ENCODE measurements at regions not wholly inside any gene's neighbourhood (a gene's known extent, or its start where the extent isn't known, plus 50 kb on each side); places are given as distances from the start of the nearest gene placed in this dataset.

DNA sequence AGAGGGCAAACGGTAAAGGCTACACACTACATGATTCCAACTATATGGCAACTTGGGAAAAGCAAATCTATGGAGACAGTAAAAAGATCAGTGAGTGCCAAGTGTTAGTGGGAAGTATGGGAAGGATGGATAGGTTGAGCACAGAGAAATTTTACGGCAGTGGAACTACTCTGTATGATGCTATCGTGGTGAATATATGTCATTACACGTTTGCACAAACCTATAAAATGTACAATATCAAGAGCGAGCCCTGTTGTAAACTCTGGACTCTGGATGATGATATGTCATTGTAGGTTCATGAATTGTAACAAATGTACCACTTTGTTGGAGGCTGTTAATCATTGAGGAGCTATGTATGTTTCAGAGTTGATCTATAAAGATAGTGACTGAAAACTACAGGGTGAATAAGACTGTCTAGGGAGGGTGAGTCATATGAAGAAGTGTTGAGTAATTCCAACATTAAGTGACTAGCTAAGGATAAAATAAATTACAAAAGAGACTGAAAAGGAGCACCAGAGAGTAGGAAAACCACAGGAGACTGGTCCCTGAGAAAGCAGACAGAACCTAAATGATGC is 349.2 kb upstream of the LMO3 start:
- TF ChIP-seq, protein P1, sequence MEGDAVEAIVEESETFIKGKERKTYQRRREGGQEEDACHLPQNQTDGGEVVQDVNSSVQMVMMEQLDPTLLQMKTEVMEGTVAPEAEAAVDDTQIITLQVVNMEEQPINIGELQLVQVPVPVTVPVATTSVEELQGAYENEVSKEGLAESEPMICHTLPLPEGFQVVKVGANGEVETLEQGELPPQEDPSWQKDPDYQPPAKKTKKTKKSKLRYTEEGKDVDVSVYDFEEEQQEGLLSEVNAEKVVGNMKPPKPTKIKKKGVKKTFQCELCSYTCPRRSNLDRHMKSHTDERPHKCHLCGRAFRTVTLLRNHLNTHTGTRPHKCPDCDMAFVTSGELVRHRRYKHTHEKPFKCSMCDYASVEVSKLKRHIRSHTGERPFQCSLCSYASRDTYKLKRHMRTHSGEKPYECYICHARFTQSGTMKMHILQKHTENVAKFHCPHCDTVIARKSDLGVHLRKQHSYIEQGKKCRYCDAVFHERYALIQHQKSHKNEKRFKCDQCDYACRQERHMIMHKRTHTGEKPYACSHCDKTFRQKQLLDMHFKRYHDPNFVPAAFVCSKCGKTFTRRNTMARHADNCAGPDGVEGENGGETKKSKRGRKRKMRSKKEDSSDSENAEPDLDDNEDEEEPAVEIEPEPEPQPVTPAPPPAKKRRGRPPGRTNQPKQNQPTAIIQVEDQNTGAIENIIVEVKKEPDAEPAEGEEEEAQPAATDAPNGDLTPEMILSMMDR (IDR thresholded peaks at IDR 0.05; ENCODE audit: low read depth, low read length) = no peak
- H3K9me3 ChIP-seq (ENCODE audit: low read depth) = no peaks in the 10 kb centered on the region
- H3K27me3 ChIP-seq = no peaks in the 10 kb centered on the region
- H3K4me1 ChIP-seq (ENCODE audit: low read depth) = no peaks in the 10 kb centered on the region
- H3K4me3 ChIP-seq = no peak overlapping the region
- DNase-seq (ENCODE audit: low read depth in 1 of 2, low spot score in 1 of 2) = no peak
- H3K27ac ChIP-seq = no peak overlapping the region
- H3K36me3 ChIP-seq = no peaks in the 10 kb centered on the region

DNA sequence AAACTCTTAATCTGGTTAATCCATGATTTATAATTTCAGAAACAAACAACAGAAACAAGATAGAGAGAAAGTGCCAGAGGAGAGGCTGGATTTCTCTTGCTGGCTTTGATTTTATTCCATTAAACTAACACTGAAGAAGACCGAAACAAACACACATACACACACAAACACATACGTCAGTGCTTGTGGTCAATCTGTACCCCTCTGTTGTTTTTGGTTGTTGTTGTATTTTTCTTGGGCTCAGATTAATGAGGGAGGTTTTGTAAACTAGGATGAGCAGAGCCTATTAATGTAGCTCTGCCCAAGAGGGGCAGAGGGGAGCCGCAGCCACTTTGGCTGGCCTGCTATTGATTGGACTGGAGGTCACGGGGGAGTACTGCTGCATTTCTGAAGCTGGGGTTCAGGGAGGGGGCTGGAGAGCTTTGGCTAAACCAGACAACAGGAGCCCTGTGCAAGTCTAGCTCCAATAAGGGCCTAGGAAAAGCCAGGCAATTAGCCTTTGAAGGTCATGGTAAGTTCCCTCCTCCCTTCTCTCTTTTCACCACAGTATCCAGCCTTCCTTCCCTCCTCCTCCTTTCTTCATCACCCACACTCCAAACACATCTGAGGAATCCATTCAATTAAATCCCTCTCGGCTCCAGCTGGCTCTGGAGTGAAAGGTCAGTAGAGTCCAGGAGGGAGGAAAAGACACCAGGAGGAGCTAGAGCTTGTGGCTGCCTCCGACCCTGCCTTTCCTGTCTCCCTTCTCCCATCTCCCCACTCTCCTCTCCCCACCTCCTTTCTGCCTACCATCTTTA is 344.1 kb upstream of the LMO3 start:
- H3K4me1 ChIP-seq (ENCODE audit: low read depth) = no peaks in the 10 kb centered on the region
- TF ChIP-seq, protein P1 (IDR thresholded peaks at IDR 0.05; ENCODE audit: low read depth, low read length) = no peak
- H3K27ac ChIP-seq = no peak overlapping the region
- no peaks in the 10 kb centered on the region for H3K36me3 ChIP-seq
- DNase-seq (ENCODE audit: low read depth in 1 of 2, low spot score in 1 of 2) = no peak
- no peaks in the 10 kb centered on the region for H3K27me3 ChIP-seq
- no peaks in the 10 kb centered on the region for H3K9me3 ChIP-seq (ENCODE audit: low read depth)
- H3K4me3 ChIP-seq = no peak overlapping the region

DNA sequence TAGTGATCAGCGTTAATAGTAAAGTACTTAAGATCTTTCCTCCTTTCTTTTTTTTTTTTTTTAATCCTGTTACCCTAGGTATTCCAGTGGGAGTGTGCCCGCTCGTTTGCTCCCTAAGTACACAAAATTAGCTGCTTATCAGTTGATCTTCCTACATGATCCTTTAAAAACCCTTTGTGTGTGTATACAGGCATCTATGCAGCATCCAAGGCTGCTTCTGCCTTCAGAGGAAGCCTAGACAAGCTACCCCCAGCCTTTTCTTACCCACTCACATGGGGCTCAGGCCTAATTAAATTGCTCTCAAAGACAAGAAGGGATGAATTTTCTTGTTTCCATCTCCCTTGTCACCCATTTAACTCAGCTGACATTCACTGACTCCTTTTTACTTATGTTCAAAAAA is 343.4 kb upstream of the LMO3 start:
- no peaks in the 10 kb centered on the region for H3K9me3 ChIP-seq (ENCODE audit: low read depth)
- no peak for DNase-seq (ENCODE audit: low read depth in 1 of 2, low spot score in 1 of 2)
- no peak overlapping the region for H3K27ac ChIP-seq
- H3K4me3 ChIP-seq = no peak overlapping the region
- no peaks in the 10 kb centered on the region for H3K36me3 ChIP-seq
- H3K27me3 ChIP-seq = no peaks in the 10 kb centered on the region
- TF ChIP-seq, protein P1 (IDR thresholded peaks at IDR 0.05; ENCODE audit: low read depth, low read length) = no peak
- no peaks in the 10 kb centered on the region for H3K4me1 ChIP-seq (ENCODE audit: low read depth)

DNA sequence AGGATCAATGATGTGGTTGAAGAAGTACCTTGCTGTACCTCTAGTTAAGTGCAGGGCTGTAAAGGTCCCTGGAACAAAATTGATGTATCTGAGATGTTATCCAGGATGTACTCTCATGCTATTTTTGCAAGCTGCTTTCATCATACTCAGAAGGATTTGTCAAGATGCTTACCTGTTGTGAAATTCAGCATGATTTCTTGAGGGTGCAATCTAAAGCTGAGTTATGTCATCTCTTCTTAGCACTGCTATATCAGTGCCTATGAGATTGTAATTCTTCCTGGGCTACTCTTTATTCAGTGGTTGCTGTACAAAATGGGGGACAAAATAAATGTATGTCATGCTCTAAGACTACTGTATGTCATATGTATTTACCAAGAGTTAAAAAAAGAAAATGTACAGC is 340.7 kb upstream of the LMO3 start:
- Histone ChIP-seq H3K9me3 (ENCODE audit: low read depth) (no peaks in the 10 kb centered on the region), H3K27ac (no peak overlapping the region), H3K4me1 (ENCODE audit: low read depth) (no peaks in the 10 kb centered on the region), H3K36me3 (no peaks in the 10 kb centered on the region), H3K27me3 (no peaks in the 10 kb centered on the region), H3K4me3 (no peak overlapping the region)
- no peak for DNase-seq (ENCODE audit: low read depth in 1 of 2, low spot score in 1 of 2)
- TF ChIP-seq, protein P1 (IDR thresholded peaks at IDR 0.05; ENCODE audit: low read depth, low read length) = no peak

DNA sequence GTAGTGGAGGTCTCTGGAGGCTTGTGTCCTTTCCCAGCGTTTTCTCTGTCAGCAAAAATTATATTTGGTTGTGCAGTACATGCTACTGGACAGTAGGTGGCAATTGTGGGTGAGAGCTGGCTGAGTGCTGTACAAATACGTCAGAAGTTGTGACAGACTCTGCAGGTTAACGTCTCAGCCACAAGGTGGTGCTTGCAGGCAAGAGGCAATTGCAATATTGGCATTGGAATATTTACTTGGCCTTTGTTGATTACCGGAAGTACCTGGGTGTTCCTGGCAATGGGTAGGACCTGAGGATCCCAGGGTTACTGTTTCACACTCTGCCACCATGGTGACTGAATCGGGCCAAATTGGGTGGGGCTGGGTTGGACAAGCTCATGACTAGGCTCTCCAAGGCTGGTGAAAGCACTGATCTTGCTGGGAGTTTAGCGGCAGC is 333.9 kb upstream of the LMO3 start:
- no peaks in the 10 kb centered on the region for H3K9me3 ChIP-seq (ENCODE audit: low read depth)
- H3K27me3 ChIP-seq = no peaks in the 10 kb centered on the region
- H3K36me3 ChIP-seq = no peaks in the 10 kb centered on the region
- no peaks in the 10 kb centered on the region for H3K4me1 ChIP-seq (ENCODE audit: low read depth)
- no peak overlapping the region for H3K27ac ChIP-seq
- peak; percentile 57 to 66 for DNase-seq (ENCODE audit: low read depth in 1 of 2, low spot score in 1 of 2)
- TF ChIP-seq, protein P1 (IDR thresholded peaks at IDR 0.05; ENCODE audit: low read depth, low read length) = peak; percentile 56
- H3K4me3 ChIP-seq = no peak overlapping the region

Measured in cardiac muscle cell (in vitro differentiated cells and primary cell).